Activated T-cell treated with anti-CD3 and anti-CD28 coated beads, Interleukin-2, amount 50 U/mL, for 48 hours (primary cell): ENCODE measurements at regions not wholly inside any gene's neighbourhood (a gene's known extent, or its start where the extent isn't known, plus 50 kb on each side); places are given as distances from the start of the nearest gene placed in this dataset.

Source experiments
- DNase-seq, 2 experiments: peaks; one replicate each; pipeline ENCODE4 v3.0.0-alpha.2; 2020

GRCh38 chr15:85890620-85890980 is 95.9 kb upstream of the KLHL25 start:
- DNase-seq, result no peak

GRCh38 chr15:85891470-85891869 is 96.7 kb upstream of the KLHL25 start:
- DNase-seq, result no peak

GRCh38 chr15:85892232-85892631 is 97.5 kb upstream of the KLHL25 start:
- DNase-seq, result no peak

- no peak for DNase-seq
These were observed 102.6 kb upstream of the KLHL25 start for GRCh38 chr15:85897207-85897894.

- DNase-seq, result no peak
These were observed 103.4 kb upstream of the KLHL25 start for GRCh38 chr15:85897895-85898717.

- no peak for DNase-seq
These were observed 105.2 kb upstream of the KLHL25 start for GRCh38 chr15:85899927-85900326.

GRCh38 chr15:85905751-85906450 is 111.2 kb upstream of the KLHL25 start:
- DNase-seq, result no peak

GRCh38 chr15:85906640-85907039 is 111.9 kb upstream of the KLHL25 start:
- DNase-seq, result no peak

- no peak for DNase-seq
These were observed 116.1 kb upstream of the KLHL25 start for GRCh38 chr15:85910834-85911233.

- DNase-seq, result no peak
These were observed 118.7 kb upstream of the KLHL25 start for GRCh38 chr15:85913461-85913860.

GRCh38 chr15:85920956-85921355 is 126.2 kb upstream of the KLHL25 start:
- DNase-seq, result no peak

- no peak for DNase-seq
These were observed 129.4 kb upstream of the KLHL25 start for GRCh38 chr15:85924088-85924487.

GRCh38 chr15:85925649-85926237 is 131.0 kb upstream of the KLHL25 start:
- DNase-seq, result no peak

- DNase-seq, result no peak
These were observed 132.1 kb upstream of the KLHL25 start for GRCh38 chr15:85926834-85927233.

- no peak for DNase-seq
These were observed 133.3 kb upstream of the KLHL25 start for GRCh38 chr15:85927931-85928537.

- DNase-seq, result no peak
These were observed 135.1 kb upstream of the KLHL25 start for GRCh38 chr15:85929786-85930185.

GRCh38 chr15:85932391-85932790 is 137.7 kb upstream of the KLHL25 start:
- DNase-seq, result no peak

- DNase-seq, result no peak
These were observed 140.0 kb upstream of the KLHL25 start for GRCh38 chr15:85934691-85935090.

- DNase-seq, result no peak
These were observed 140.5 kb upstream of the KLHL25 start for GRCh38 chr15:85935182-85935581.

- no peak for DNase-seq
These were observed 142.0 kb upstream of the AGBL1 start for GRCh38 chr15:85937661-85938060.

GRCh38 chr15:85941186-85941855 is 138.3 kb upstream of the AGBL1 start:
- no peak for DNase-seq

GRCh38 chr15:85942632-85943031 is 137.0 kb upstream of the AGBL1 start:
- DNase-seq, result no peak
